ENCODE measurements at regions not wholly inside any gene's neighbourhood (a gene's known extent, or its start where the extent isn't known, plus 50 kb on each side); places are given as distances from the start of the nearest gene placed in this dataset.

DNA sequence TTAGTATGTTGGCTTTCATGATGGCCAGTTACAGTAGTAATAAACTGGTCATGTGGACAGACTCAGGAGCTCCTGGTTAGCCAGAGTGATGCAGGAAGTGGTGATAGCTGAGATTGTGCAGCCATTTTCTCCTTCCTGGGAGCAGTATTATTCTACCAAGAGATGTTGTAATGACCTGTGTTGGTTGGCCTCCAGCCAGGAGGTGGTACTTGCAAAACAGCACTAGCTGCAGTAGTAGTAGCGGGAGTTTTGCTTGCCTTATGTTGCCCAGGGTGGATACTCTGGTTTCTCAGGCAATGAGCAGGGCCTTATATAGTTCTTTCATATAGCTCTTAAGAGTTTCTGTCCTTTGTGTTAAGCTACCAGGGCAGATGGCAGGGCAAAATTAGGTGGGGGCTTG lies 998.8 kb downstream of the GLUD2 start:
- Histone ChIP-seq H3K27ac (no peak overlapping the region), H3K4me3 (no peak overlapping the region), H3K4me1 (replicated peaks in 1 of 2) (no peaks in the 10 kb centered on the region)
- 20 to 100% (median 100%) methylated on average over 1 of the region's 1 CpG; no CpG with 5 or more reads in 7 of the 10 experiments for WGBS, 10 experiments
- no peak for ATAC-seq (replicated peaks in 6 of 8)
- in situ Hi-C loops (cut with MboI; ENCODE audit: low pct_unique_long_range_greater_than_20kb in 2 of 9, low sequenced_read_pairs in 9 of 9, unreplicated experiment in 9 of 9) = no loop called here

DNA sequence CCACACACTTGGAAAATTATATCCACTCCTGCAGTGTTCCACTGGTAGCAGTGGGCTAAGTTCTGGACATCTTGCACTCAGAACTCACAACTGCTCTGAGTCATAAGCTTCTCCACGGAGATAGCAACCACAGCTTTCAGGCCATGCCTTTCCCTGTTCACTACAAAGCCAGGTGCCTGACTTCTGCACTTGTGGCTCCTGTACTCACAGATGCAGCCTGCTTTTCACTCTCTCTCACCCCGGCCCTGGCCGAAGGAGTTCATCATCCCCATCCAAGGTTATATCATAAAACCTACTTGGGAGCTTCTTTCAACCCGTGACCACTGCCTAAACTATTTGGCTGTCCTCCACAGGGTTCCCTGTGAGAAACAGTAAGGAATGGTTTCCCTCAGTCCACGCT lies 999.4 kb downstream of the GLUD2 start:
- Histone ChIP-seq H3K4me3 (no peak overlapping the region), H3K27ac (no peak overlapping the region), H3K4me1 (replicated peaks in 1 of 2) (no peaks in the 10 kb centered on the region)
- in situ Hi-C loops (cut with MboI; ENCODE audit: low pct_unique_long_range_greater_than_20kb in 2 of 9, low sequenced_read_pairs in 9 of 9, unreplicated experiment in 9 of 9) = no loop called here
- ATAC-seq (replicated peaks in 6 of 8) = no peak
- WGBS, 10 experiments = 54 to 75% (median 60%) methylated on average over 1 to 4 of the region's 5 CpGs; no CpG with 5 or more reads in 7 of the 10 experiments

DNA sequence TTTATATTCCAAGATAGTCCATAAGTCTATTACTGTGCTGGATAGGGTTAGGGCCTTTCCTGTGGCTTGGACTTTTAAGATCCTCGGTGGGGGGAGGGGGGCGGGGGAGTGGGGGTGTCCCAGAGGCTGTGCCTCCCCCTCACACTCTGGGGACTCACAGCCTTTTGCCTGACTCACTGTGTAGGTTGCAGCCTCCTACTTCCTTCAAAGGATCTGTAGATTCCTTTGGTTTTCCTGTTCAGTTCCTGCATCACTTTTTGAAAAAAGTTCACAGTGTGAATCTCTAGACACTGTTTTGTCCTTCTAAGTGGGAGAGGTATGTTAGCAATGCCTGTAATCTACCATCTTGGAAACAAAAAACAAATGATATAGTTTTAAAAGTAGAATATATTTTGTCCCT lies 999.9 kb downstream of the GLUD2 start:
- in situ Hi-C loops (cut with MboI; ENCODE audit: low pct_unique_long_range_greater_than_20kb in 2 of 9, low sequenced_read_pairs in 9 of 9, unreplicated experiment in 9 of 9) = no loop called here
- Histone ChIP-seq H3K27ac (no peak overlapping the region), H3K4me3 (no peak overlapping the region), H3K4me1 (replicated peaks in 1 of 2) (no peaks in the 10 kb centered on the region)
- no peak for ATAC-seq (replicated peaks in 6 of 8)
- 40 to 100% methylated on average over 1 to 2 of the region's 2 CpGs; no CpG with 5 or more reads in 8 of the 10 experiments for WGBS, 10 experiments

DNA sequence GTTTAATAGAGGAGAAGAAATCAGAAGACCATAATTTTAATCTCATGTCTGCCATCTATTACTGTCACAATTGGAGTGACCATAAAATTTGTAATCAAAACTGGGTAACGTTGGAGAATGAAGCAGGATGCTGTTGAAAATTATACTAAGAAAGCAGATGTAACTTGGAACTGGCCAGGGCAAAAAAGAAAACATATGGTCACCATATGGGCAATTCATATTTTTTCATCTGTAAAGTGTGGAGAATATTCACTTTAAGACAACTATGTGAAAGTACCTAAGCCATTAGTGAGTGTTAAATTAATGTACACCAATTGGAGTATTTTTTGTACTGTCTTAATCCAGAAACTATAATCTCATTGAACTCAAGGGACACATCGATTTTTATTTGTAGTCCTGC lies 1008.0 kb downstream of the GLUD2 start:
- no peaks in the 10 kb centered on the region for H3K4me1 ChIP-seq (replicated peaks in 1 of 2)
- peak in 1 of 8 experiments; percentile 51 for ATAC-seq (replicated peaks in 6 of 8)
- in situ Hi-C loops (cut with MboI; ENCODE audit: low pct_unique_long_range_greater_than_20kb in 2 of 9, low sequenced_read_pairs in 9 of 9, unreplicated experiment in 9 of 9) = no loop called here
- no peak overlapping the region for H3K4me3 ChIP-seq
- no peak overlapping the region for H3K27ac ChIP-seq
- 0 to 100% (median 10%) methylated on average over 1 to 2 of the region's 2 CpGs; no CpG with 5 or more reads in 4 of the 10 experiments for WGBS, 10 experiments

DNA sequence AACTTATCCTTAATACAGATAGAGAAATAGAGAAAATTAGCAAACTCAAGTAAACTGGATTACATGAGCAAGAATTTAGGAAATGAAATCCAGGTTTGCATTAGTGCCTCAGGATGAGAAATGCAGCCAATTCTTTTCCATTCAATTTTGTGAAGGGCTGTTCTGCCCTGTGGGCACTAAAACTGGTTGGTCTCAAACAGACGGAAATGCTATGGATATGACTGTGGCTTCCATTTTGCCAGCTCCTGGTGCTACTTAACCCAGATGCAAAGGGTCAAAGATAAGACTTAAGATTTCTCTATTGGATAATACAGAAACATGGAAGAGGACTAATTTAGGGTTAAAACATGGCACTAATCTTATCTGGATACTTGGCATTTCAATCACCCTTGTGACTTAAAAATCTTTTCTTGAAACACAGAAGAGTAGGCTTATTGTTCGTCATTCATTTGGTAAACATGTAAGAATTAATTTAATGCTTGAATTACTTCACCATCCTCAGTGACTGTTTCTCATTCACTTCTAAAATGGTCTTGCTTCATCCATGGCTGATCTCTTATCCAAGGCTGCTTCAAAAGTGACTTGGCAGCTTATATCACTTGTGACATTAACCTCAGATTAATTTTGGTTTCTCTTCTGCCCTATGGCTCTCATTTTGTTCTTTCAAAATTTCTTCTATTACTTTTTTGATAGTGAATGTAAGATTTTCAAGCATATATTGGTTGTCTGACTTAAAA lies 1008.7 kb downstream of the GLUD2 start:
- no peak overlapping the region for H3K4me3 ChIP-seq
- 28 to 100% (median 50%) methylated on average over 1 to 2 of the region's 2 CpGs; no CpG with 5 or more reads in 5 of the 10 experiments for WGBS, 10 experiments
- H3K4me1 ChIP-seq (replicated peaks in 1 of 2) = no peaks in the 10 kb centered on the region
- no peak overlapping the region for H3K27ac ChIP-seq
- ATAC-seq (replicated peaks in 6 of 8) = peak in 1 of 8 experiments; percentile 37
- in situ Hi-C loops (cut with MboI; ENCODE audit: low pct_unique_long_range_greater_than_20kb in 2 of 9, low sequenced_read_pairs in 9 of 9, unreplicated experiment in 9 of 9) = no loop called here

DNA sequence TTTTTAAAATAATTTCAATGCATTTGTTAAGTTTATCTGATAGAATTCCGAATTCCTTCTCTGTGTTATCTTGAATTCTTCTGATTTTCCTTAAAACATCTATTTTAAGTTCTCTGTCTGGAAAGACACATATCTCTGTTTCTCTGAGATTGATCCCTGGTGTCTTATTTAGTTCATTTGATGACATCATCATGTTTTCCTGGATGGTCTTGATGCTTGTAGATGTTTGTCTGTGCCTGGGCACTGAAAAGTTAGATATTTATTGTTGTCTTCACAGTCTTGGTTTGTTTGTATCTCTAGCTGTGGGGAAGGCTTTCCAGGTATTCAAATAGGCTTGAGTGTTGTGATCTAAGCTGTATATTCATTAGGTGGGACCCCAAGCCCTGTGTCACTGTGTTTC lies 1028.8 kb downstream of the GLUD2 start:
- WGBS, 10 experiments = 20 to 83% (median 25%) methylated on average over 1 of the region's 1 CpG; no CpG with 5 or more reads in 5 of the 10 experiments
- H3K4me1 ChIP-seq (replicated peaks in 1 of 2) = no peaks in the 10 kb centered on the region
- H3K27ac ChIP-seq = no peak overlapping the region
- in situ Hi-C loops (cut with MboI; ENCODE audit: low pct_unique_long_range_greater_than_20kb in 2 of 9, low sequenced_read_pairs in 9 of 9, unreplicated experiment in 9 of 9) = no loop called here
- no peak for ATAC-seq (replicated peaks in 6 of 8)
- H3K4me3 ChIP-seq = no peak overlapping the region

DNA sequence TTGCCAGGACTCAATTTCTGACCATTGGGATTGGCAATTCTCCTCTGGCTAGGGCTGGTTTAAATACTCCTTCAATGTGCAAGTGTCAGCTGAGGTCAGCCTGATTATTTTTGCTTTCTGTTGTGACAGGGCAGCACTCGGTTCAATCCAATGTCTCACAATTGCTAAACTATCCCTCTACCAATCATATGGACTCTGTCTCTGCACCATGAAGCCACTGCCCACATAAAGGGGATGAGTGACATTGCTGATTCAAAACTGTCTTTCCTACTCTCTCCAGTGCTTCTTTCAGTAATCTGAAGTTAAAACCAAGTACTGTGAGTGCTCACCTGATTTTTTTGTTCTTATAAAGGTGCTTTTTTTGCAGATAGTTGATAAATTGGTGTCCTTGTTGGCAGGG lies 1030.7 kb downstream of the GLUD2 start:
- Histone ChIP-seq H3K4me3 (no peak overlapping the region), H3K27ac (no peak overlapping the region), H3K4me1 (replicated peaks in 1 of 2) (no peaks in the 10 kb centered on the region)
- in situ Hi-C loops (cut with MboI; ENCODE audit: low pct_unique_long_range_greater_than_20kb in 2 of 9, low sequenced_read_pairs in 9 of 9, unreplicated experiment in 9 of 9) = no loop called here
- no peak for ATAC-seq (replicated peaks in 6 of 8)
- 17 to 67% methylated on average over 1 of the region's 1 CpG; no CpG with 5 or more reads in 8 of the 10 experiments for WGBS, 10 experiments

DNA sequence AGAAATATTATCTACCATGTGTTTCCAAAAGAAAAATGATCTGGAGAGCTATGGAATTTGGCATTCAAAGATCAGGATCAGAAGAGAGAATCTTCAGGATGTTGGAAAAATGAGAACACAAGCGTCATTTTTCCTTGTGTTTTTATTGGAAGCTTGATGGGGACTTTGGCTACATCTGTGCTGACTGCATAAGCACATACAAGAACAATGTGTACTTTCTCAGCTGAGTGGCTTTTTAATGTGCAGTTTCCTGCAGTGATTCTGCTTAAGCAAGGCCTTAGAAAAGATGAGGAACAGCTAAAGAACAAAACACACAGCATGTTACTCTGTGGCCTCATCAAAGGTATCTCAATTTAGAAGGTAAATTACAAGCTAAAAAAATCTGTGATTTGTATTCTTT lies 1039.9 kb downstream of the GLUD2 start:
- no peak overlapping the region for H3K4me3 ChIP-seq
- H3K4me1 ChIP-seq (replicated peaks in 1 of 2) = no peaks in the 10 kb centered on the region
- 0% methylated on average over 1 of the region's 1 CpG; no CpG with 5 or more reads in 6 of the 10 experiments for WGBS, 10 experiments
- H3K27ac ChIP-seq = no peak overlapping the region
- no peak for ATAC-seq (replicated peaks in 6 of 8)
- in situ Hi-C loops (cut with MboI; ENCODE audit: low pct_unique_long_range_greater_than_20kb in 2 of 9, low sequenced_read_pairs in 9 of 9, unreplicated experiment in 9 of 9) = no loop called here

DNA sequence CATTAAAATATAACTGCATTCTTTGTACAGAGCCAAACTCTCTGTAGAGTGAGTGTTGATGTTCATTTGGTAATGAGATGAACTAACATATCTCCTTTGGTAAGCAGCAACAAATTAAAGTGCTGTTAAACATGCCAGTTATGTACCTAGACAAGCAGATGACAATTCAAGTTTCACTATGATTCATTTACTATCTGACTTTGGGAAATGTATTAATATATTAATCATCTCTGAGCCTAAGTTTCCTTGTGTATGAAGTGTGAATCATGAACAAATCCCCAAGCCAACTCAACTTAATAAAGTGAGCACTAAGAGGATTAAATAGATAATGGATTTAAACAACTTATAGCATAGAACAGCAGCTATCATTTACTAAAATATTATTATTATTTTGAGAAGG lies 1044.2 kb downstream of the GLUD2 start:
- no peak for ATAC-seq (replicated peaks in 6 of 8)
- no peaks in the 10 kb centered on the region for H3K4me1 ChIP-seq (replicated peaks in 1 of 2)
- no peak overlapping the region for H3K4me3 ChIP-seq
- H3K27ac ChIP-seq = no peak overlapping the region
- in situ Hi-C loops (cut with MboI; ENCODE audit: low pct_unique_long_range_greater_than_20kb in 2 of 9, low sequenced_read_pairs in 9 of 9, unreplicated experiment in 9 of 9) = no loop called here

DNA sequence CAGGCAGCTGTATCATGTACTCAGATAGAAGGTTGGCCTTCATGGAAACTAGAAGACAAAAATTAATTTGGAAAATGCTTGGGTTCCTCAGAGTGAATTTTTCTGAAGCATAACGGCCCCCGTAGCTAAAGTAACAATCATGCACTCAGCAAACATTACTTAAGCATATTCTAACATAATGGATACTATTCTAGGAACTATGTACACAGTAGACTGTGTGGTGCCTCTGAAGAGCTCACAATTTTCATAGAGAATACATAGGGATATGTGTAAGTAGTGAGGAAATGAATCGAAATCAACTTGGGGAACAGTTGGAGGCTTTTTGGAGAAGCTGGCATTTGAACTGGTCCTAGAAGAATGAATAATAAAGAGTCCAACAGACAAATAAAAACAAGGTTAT lies 1045.0 kb downstream of the GLUD2 start:
- Histone ChIP-seq H3K27ac (no peak overlapping the region), H3K4me3 (no peak overlapping the region), H3K4me1 (replicated peaks in 1 of 2) (no peaks in the 10 kb centered on the region)
- 36 to 60% (median 50%) methylated on average over 1 to 3 of the region's 3 CpGs; no CpG with 5 or more reads in 7 of the 10 experiments for WGBS, 10 experiments
- in situ Hi-C loops (cut with MboI; ENCODE audit: low pct_unique_long_range_greater_than_20kb in 2 of 9, low sequenced_read_pairs in 9 of 9, unreplicated experiment in 9 of 9) = no loop called here
- ATAC-seq (replicated peaks in 6 of 8) = peak in 1 of 8 experiments; percentile 99

DNA sequence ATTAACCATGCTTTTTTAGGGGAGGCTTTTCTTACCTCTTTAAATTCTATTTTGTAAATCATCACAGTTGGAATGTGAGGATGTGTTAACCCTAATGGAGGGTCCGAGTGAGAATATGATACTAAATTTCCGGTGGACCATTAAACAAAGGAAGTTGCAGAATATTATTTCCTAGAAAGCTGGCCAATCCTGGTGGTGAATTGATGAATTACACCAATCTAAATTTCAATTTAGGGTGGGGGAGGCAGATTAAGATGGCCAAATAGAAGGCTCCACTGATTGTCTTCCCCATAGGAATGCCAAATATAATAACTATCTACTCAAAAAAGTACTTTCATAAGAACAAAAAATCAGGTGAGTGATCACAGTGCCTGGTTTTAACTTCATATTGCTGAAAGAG lies 1045.6 kb downstream of the GLUD2 start:
- in situ Hi-C loops (cut with MboI; ENCODE audit: low pct_unique_long_range_greater_than_20kb in 2 of 9, low sequenced_read_pairs in 9 of 9, unreplicated experiment in 9 of 9) = no loop called here
- ATAC-seq (replicated peaks in 6 of 8) = no peak
- Histone ChIP-seq H3K27ac (no peak overlapping the region), H3K4me3 (no peak overlapping the region), H3K4me1 (replicated peaks in 1 of 2) (no peaks in the 10 kb centered on the region)
- whole genome bisulfite sequencing, 10 experiments = 17 to 92% (median 67%) methylated on average over 1 to 2 of the region's 2 CpGs; no CpG with 5 or more reads in 6 of the 10 experiments

DNA sequence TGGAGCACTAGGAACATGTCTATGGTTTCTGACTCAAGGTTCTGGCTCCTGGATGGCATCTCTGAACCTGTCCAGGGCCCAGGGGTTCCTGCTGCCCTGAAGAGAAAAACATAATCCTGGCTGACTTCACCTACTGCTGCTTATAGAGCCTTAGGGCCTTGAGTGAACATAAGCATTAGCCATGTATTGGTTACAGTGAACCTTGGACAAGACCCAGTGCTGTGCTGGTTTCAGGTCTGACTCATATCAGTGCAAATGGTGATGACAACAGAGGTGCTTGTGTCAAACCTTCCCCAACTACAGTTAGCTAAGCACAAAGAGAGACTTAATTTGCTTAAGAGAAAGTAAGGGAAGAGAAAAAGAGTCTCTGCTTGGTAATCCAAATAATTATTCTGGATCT lies 1047.2 kb downstream of the GLUD2 start:
- H3K27ac ChIP-seq = no peak overlapping the region
- peak in 2 of 8 experiments; percentile 74 to 82 for ATAC-seq (replicated peaks in 6 of 8)
- no peaks in the 10 kb centered on the region for H3K4me1 ChIP-seq (replicated peaks in 1 of 2)
- no peak overlapping the region for H3K4me3 ChIP-seq
- in situ Hi-C loops (cut with MboI; ENCODE audit: low pct_unique_long_range_greater_than_20kb in 2 of 9, low sequenced_read_pairs in 9 of 9, unreplicated experiment in 9 of 9) = no loop called here

DNA sequence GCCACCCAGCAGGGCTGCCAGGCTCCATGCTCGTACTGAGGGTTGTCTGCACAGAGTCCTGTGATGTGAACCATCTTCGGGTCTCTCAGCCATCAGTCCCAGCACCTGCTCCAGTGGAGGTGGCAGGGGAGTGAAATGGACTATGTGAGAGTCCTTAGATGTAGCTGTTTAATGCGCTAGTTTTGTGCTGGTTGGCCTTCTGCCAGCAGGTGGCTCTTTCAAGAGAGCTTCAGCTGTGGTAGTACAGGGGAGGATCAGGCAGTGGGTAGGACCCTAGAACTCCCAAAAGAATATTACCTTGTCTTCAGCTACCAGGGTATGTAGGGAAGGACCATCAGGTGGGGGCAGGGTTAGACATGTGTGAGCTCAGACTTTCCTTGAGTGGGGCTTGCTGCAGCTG lies 1066.0 kb downstream of the GLUD2 start:
- WGBS, 10 experiments = 20 to 25% methylated on average over 1 to 2 of the region's 3 CpGs; no CpG with 5 or more reads in 8 of the 10 experiments
- Histone ChIP-seq H3K4me1 (replicated peaks in 1 of 2) (no peaks in the 10 kb centered on the region), H3K27ac (no peak overlapping the region), H3K4me3 (no peak overlapping the region)
- no peak for ATAC-seq (replicated peaks in 6 of 8)
- in situ Hi-C loops (cut with MboI; ENCODE audit: low pct_unique_long_range_greater_than_20kb in 2 of 9, low sequenced_read_pairs in 9 of 9, unreplicated experiment in 9 of 9) = no loop called here

DNA sequence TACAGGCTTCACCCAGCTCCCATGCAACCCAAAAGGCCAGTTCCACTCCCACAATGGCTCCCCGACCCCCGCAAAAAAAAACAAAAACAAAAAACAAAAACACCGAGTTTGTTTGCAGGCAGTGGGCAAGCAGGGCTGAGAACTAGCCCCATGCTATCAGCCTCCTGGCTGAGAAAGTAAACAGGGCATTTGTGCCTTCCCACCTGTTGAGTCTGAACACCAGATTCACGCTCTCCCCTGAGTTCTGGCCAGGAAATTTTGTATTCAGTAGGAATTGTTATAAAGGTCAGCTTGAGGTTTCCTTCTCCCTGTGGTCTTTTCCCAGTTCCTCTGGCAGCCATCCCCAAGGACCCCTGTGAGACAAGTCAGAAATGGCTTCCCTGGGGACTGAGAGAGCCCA lies 1066.5 kb downstream of the GLUD2 start:
- Histone ChIP-seq H3K27ac (no peak overlapping the region), H3K4me3 (no peak overlapping the region), H3K4me1 (replicated peaks in 1 of 2) (no peaks in the 10 kb centered on the region)
- in situ Hi-C loops (cut with MboI; ENCODE audit: low pct_unique_long_range_greater_than_20kb in 2 of 9, low sequenced_read_pairs in 9 of 9, unreplicated experiment in 9 of 9) = no loop called here
- ATAC-seq (replicated peaks in 6 of 8) = no peak
- WGBS, 10 experiments = 53% methylated on average over 2 of the region's 4 CpGs; no CpG with 5 or more reads in 8 of the 10 experiments
